ENCODE measurements at regions not wholly inside any gene's neighbourhood (a gene's known extent, or its start where the extent isn't known, plus 50 kb on each side); places are given as distances from the start of the nearest gene placed in this dataset.

GRCh38 chr17:77321649-77322513 lies 181.1 kb downstream of the SEC14L1 start:
- no peak for TF ChIP-seq CTCF (IDR thresholded peaks at IDR 0.05; ENCODE audit: insufficient read depth, low read length, poor library complexity, severe bottlenecking)
- no peak for DNase-seq (ENCODE audit: low read depth)
- Histone ChIP-seq H3K36me3 (ENCODE audit: control insufficient read depth, insufficient read depth, low read length) (peaks cover 1% of the 10 kb centered on the region), H3K4me3 (ENCODE audit: low read depth, low read length) (no peak overlapping the region), H3K27me3 (ENCODE audit: control insufficient read depth, insufficient read depth, low read length) (no peaks in the 10 kb centered on the region)

- DNase-seq (ENCODE audit: low read depth) = peak; percentile 96
- TF ChIP-seq CTCF (IDR thresholded peaks at IDR 0.05; ENCODE audit: insufficient read depth, low read length, poor library complexity, severe bottlenecking) = no peak
- Histone ChIP-seq H3K36me3 (ENCODE audit: control insufficient read depth, insufficient read depth, low read length) (no peaks in the 10 kb centered on the region), H3K27me3 (ENCODE audit: control insufficient read depth, insufficient read depth, low read length) (no peaks in the 10 kb centered on the region), H3K4me3 (ENCODE audit: low read depth, low read length) (peak overlapping the region; percentile 15)
Observed at GRCh38 chr17:77322514-77323412, 182.0 kb downstream of the SEC14L1 start.

GRCh38 chr17:77323413-77324171 lies 182.8 kb downstream of the SEC14L1 start:
- peak overlapping the region; percentile 14 for H3K4me3 ChIP-seq (ENCODE audit: low read depth, low read length)
- DNase-seq (ENCODE audit: low read depth) = no peak
- H3K36me3 ChIP-seq (ENCODE audit: control insufficient read depth, insufficient read depth, low read length) = no peaks in the 10 kb centered on the region
- H3K27me3 ChIP-seq (ENCODE audit: control insufficient read depth, insufficient read depth, low read length) = no peaks in the 10 kb centered on the region
- no peak for TF ChIP-seq CTCF (IDR thresholded peaks at IDR 0.05; ENCODE audit: insufficient read depth, low read length, poor library complexity, severe bottlenecking)

GRCh38 chr17:77324227-77324626 lies 183.5 kb downstream of the SEC14L1 start:
- no peak overlapping the region for H3K4me3 ChIP-seq (ENCODE audit: low read depth, low read length)
- TF ChIP-seq CTCF (IDR thresholded peaks at IDR 0.05; ENCODE audit: insufficient read depth, low read length, poor library complexity, severe bottlenecking) = no peak
- H3K27me3 ChIP-seq (ENCODE audit: control insufficient read depth, insufficient read depth, low read length) = no peaks in the 10 kb centered on the region
- no peak for DNase-seq (ENCODE audit: low read depth)
- H3K36me3 ChIP-seq (ENCODE audit: control insufficient read depth, insufficient read depth, low read length) = no peaks in the 10 kb centered on the region

- no peak for DNase-seq (ENCODE audit: low read depth)
- no peak overlapping the region for H3K4me3 ChIP-seq (ENCODE audit: low read depth, low read length)
- no peaks in the 10 kb centered on the region for H3K36me3 ChIP-seq (ENCODE audit: control insufficient read depth, insufficient read depth, low read length)
- H3K27me3 ChIP-seq (ENCODE audit: control insufficient read depth, insufficient read depth, low read length) = no peaks in the 10 kb centered on the region
- no peak for TF ChIP-seq CTCF (IDR thresholded peaks at IDR 0.05; ENCODE audit: insufficient read depth, low read length, poor library complexity, severe bottlenecking)
Observed at GRCh38 chr17:77325577-77326075, 184.9 kb downstream of the SEC14L1 start.
